GM12878 (cell line): ENCODE measurements at regions not wholly inside any gene's neighbourhood (a gene's known extent, or its start where the extent isn't known, plus 50 kb on each side); places are given as distances from the start of the nearest gene placed in this dataset.

Experiments
- ATAC-seq: fragments of 200-7000 bp; cut with Tn5 transposase; 3 replicates; pipeline ENCODE4 v1.9.1; 2020; ENCODE audit warnings: mild to moderate bottlenecking, moderate library complexity
- BruUV-seq: library from RNA; stranded (reverse); fragments of 400-500 nt; replicated peaks from 2 replicates; lab custom pipeline; 2021; lab: Mats Ljungman, UMichigan
- CTCF ChIA-PET: fragments of 300-600 bp; sonication (Branson Sonifier 250); formaldehyde crosslinking; extraction: SDS; loops from one replicate; lab custom pipeline; 2021; ENCODE audit warnings: inconsistent platforms; lab: Yijun Ruan, JAX
- POLR2A ChIA-PET: fragments of 350-600 bp; formaldehyde crosslinking; extraction: SDS; loops from one replicate; lab custom pipeline; 2021; ENCODE audit warnings: inconsistent platforms; lab: Charles Lee
- RAD21 ChIA-PET: fragments of 300-600 bp; sonication (Branson Sonifier 250); formaldehyde crosslinking; loops from one replicate; lab custom pipeline; 2023; ENCODE audit warnings: antibody characterized with exemption; ENCODE audit not compliant: unreplicated experiment; lab: Charles Lee
- SMC1A ChIA-PET: fragments of 300-600 bp; sonication (Branson Sonifier 250); formaldehyde crosslinking; loops from one replicate; lab custom pipeline; 2023; ENCODE audit not compliant: unreplicated experiment, uncharacterized antibody; lab: Charles Lee
- DNase-seq: peaks from one replicate; pipeline ENCODE4 v3.0.0-alpha.2; 2011; ENCODE audit warnings: low read depth, low spot score
- FAIRE-seq: peaks from 3 replicates; lab custom pipeline; 2011; peaks lifted over from hg19 to GRCh38; lab: Jason Lieb, UNC
- H2AFZ ChIP-seq: 2 replicates; pipeline ENCODE4 v1.6.0; 2011; ENCODE audit warnings: low read depth, low read length, control low read depth; ENCODE audit not compliant: control insufficient read depth
- H3K27ac ChIP-seq: 2 replicates; pipeline ENCODE4 v1.5.1; 2011; ENCODE audit warnings: control low read depth; ENCODE audit not compliant: control insufficient read depth, insufficient read depth
- H3K27me3 ChIP-seq, 2 experiments: replicated peaks in 1 of 2; 2 replicates each; pipeline versions ENCODE4 v1.6.0 to v1.6.1; 2011; ENCODE audit warnings: low read length in 1 of 2; ENCODE audit not compliant: control insufficient read depth in 2 of 2, insufficient read depth in 2 of 2
- H3K36me3 ChIP-seq, 2 experiments: 2 replicates each; pipeline ENCODE4 v1.5.1; 2011; ENCODE audit warnings: low read length in 1 of 2; ENCODE audit not compliant: control insufficient read depth in 2 of 2, insufficient read depth in 2 of 2
- H3K4me1 ChIP-seq: 2 replicates; pipeline ENCODE4 v1.6.1; 2011; ENCODE audit warnings: mild to moderate bottlenecking, low read length, moderate library complexity, mixed read lengths; ENCODE audit not compliant: control insufficient read depth, insufficient read depth
- H3K4me2 ChIP-seq: 2 replicates; pipeline ENCODE4 v1.6.0; 2011; ENCODE audit warnings: control low read depth; ENCODE audit not compliant: control insufficient read depth, insufficient read depth
- H3K4me3 ChIP-seq: fragments of 200-600 bp; sonication (generic); 2 replicates; pipeline ENCODE4 v1.5.1; 2016
- H3K79me2 ChIP-seq: 2 replicates; pipeline ENCODE4 v1.6.0; 2011; ENCODE audit warnings: low read length; ENCODE audit not compliant: control insufficient read depth, insufficient read depth
- H3K9ac ChIP-seq: 2 replicates; pipeline ENCODE4 v1.8.0; 2011; ENCODE audit warnings: low read length, control low read depth, mixed read lengths; ENCODE audit not compliant: control insufficient read depth, insufficient read depth
- H3K9me3 ChIP-seq: replicated peaks from 3 replicates; pipeline ENCODE4 v1.5.1; 2011; ENCODE audit warnings: mild to moderate bottlenecking, low read length; ENCODE audit not compliant: control insufficient read depth, insufficient read depth
- H4K20me1 ChIP-seq: 2 replicates; pipeline ENCODE4 v1.6.0; 2011; ENCODE audit not compliant: control insufficient read depth, insufficient read depth
- BACH1 ChIP-seq: fragments of 450-650 bp; IDR thresholded peaks from 2 replicates; pipeline ENCODE4 v1.6.1; 2017; ENCODE audit warnings: mild to moderate bottlenecking, borderline replicate concordance
- CEBPB ChIP-seq, 2 experiments: fragments of 150-350 bp in 1 of 2; IDR thresholded peaks; 2 replicates each; pipeline ENCODE4 v1.6.1; 2012 to 2014; ENCODE audit warnings: low read depth in 2 of 2, low read length in 2 of 2, borderline replicate concordance in 1 of 2, inconsistent platforms in 1 of 2
- JUND ChIP-seq: IDR thresholded peaks from 2 replicates; pipeline ENCODE4 v1.6.1; 2012; ENCODE audit warnings: low read depth, mild to moderate bottlenecking, low read length, improper control_type of control experiment, moderate library complexity
- NFXL1 ChIP-seq: fragments of 450-650 bp; IDR thresholded peaks from 2 replicates; pipeline ENCODE4 v1.6.1; 2017; ENCODE audit warnings: antibody characterized with exemption, mild to moderate bottlenecking, borderline replicate concordance
- NFYA ChIP-seq: IDR thresholded peaks from 2 replicates; pipeline ENCODE4 v1.6.1; 2011; ENCODE audit warnings: low read depth, mild to moderate bottlenecking, low read length, improper control_type of control experiment, borderline replicate concordance
- POLR2A ChIP-seq: IDR thresholded peaks from 2 replicates; pipeline ENCODE4 v1.6.1; 2011; ENCODE audit warnings: low read depth, mild to moderate bottlenecking, low read length
- RELB ChIP-seq: fragments of 450-650 bp; IDR thresholded peaks from 2 replicates; pipeline ENCODE4 v1.6.1; 2017; ENCODE audit warnings: low read depth, mild to moderate bottlenecking, moderate library complexity
- SMC3 ChIP-seq: IDR thresholded peaks from 2 replicates; pipeline ENCODE4 v1.6.1; 2011; ENCODE audit warnings: low read length, improper control_type of control experiment, borderline replicate concordance
- SPI1 ChIP-seq: IDR thresholded peaks from 2 replicates; pipeline ENCODE4 v1.6.1; 2011; ENCODE audit warnings: low read depth, mild to moderate bottlenecking, low read length, moderate library complexity, borderline replicate concordance; ENCODE audit not compliant: insufficient read depth
- STAT3 ChIP-seq: IDR thresholded peaks from 2 replicates; pipeline ENCODE4 v1.6.1; 2011; ENCODE audit warnings: low read depth, low read length, improper control_type of control experiment
- TCF7 ChIP-seq: IDR thresholded peaks from 2 replicates; pipeline ENCODE4 v1.6.1; 2014; ENCODE audit warnings: antibody characterized with exemption, borderline replicate concordance
- ZNF622 ChIP-seq: fragments of 450-650 bp; IDR thresholded peaks from 2 replicates; pipeline ENCODE4 v1.6.1; 2017; ENCODE audit warnings: mild to moderate bottlenecking, inconsistent platforms
- WGBS: methylation state at CpG from one replicate; pipeline ENCODE4 v1.1.6; 2016; ENCODE audit warnings: low lambda C conversion rate; ENCODE audit not compliant: insufficient replicate concordance, insufficient coverage; ENCODE audit errors: missing lambda C conversion rate; 5-methylcytosine and 5-hydroxymethylcytosine counted together
- in situ Hi-C: fragments of 300-500 bp; cut with MboI; formaldehyde crosslinking; loops from 9 replicates; pipeline ENCODE4 v1.14.3; 2018; ENCODE audit warnings: mixed read lengths
- intact Hi-C: fragments of 100-400 bp; cut with micrococcal nuclease; formaldehyde crosslinking; loops from one replicate; pipeline ENCODE4 v1.14.2; 2022; ENCODE audit not compliant: unreplicated experiment

- SMC1A ChIA-PET: interaction anchor here (1.0 to 3.7 kb wide), 6 partner anchors 8 to 463 kb away, joined by 3 to 17 read pairs (median 3); no protein-coding TSS in a partner anchor
These were observed 384.9 kb upstream of the NOCT start for GRCh38 chr4:138630666-138631065.

GRCh38 chr4:138629669-138630068 lies 385.9 kb upstream of the NOCT start:
- ChIA-PET POLR2A (no interaction called here), SMC1A (interaction anchor here (3.7 kb wide), 1 partner anchor 12 kb away, joined by 17 read pairs; no protein-coding TSS in a partner anchor)
- BruUV-seq: no TSS peak
- no peak overlapping the region for H3K4me3 ChIP-seq
- no peak for FAIRE-seq
- no peak for ATAC-seq
- TF ChIP-seq SPI1 (no peak), STAT3 (no peak), BACH1 (no peak), NFXL1 (no peak), ZNF622 (no peak), CEBPB (IDR thresholded peaks at IDR 0.05; ENCODE audit: borderline replicate concordance in 1 of 2, low read depth in 2 of 2, low read length in 2 of 2) (no peak), SMC3 (no peak), TCF7 (no peak), JUND (no peak), RELB (no peak)
- TF ChIP-seq, all 136 proteins: peak for 0
- H3K9me3 ChIP-seq: no peaks in the 10 kb centered on the region
- ChIA-PET CTCF (interaction anchor here (2.2 kb wide), 1 partner anchor 19 kb away, joined by 5 read pairs; no protein-coding TSS in a partner anchor), RAD21 (interaction anchor here (0.6 kb wide), 1 partner anchor 40 kb away, joined by 3 read pairs; no protein-coding TSS in a partner anchor)
- H3K4me2 ChIP-seq: no peak overlapping the region
- no peak overlapping the region for H3K9ac ChIP-seq
- no peak for DNase-seq
- H3K4me1 ChIP-seq: no peaks in the 10 kb centered on the region
- H2AFZ ChIP-seq: no peak overlapping the region
- WGBS: 18% methylated on average over 2 of the region's 2 CpGs
- H3K27me3 ChIP-seq: peaks cover 0 to 4% of the 10 kb centered on the region in 2 experiments; a peak in 1 of 4 replicates
- intact Hi-C loops: no loop called here
- no peaks in the 10 kb centered on the region for H3K36me3 ChIP-seq
- no peaks in the 10 kb centered on the region for H3K79me2 ChIP-seq
- H3K27ac ChIP-seq: no peak overlapping the region
- H4K20me1 ChIP-seq: no peaks in the 10 kb centered on the region
- in situ Hi-C loops: no loop called here

More at GRCh38 chr4:138630666-138631065, 384.9 kb upstream of the NOCT start:
- no peak overlapping the region for H2AFZ ChIP-seq
- ATAC-seq (no peak), DNase-seq (no peak), FAIRE-seq (no peak)
- H3K27ac ChIP-seq: no peak overlapping the region
- no TSS peak for BruUV-seq
- TF ChIP-seq POLR2A: no peak
- no peak for TF ChIP-seq NFYA
- in situ Hi-C loops: no loop called here
- ChIA-PET POLR2A (no interaction called here), RAD21 (interaction anchor here (0.6 kb wide), 1 partner anchor 181 kb away, joined by 3 read pairs; no protein-coding TSS in a partner anchor), CTCF (interaction anchor here (1.4 kb wide), 1 partner anchor 22 kb away, joined by 4 read pairs; no protein-coding TSS in a partner anchor)
- H3K9ac ChIP-seq: no peak overlapping the region
- intact Hi-C loops: no loop called here
- no peak overlapping the region for H3K4me3 ChIP-seq
- no peaks in the 10 kb centered on the region for H3K79me2 ChIP-seq
- H3K4me1 ChIP-seq: no peaks in the 10 kb centered on the region
- H4K20me1 ChIP-seq: no peaks in the 10 kb centered on the region
- peaks cover 0 to 4% of the 10 kb centered on the region in 2 experiments; a peak in 1 of 4 replicates for H3K27me3 ChIP-seq
- H3K4me2 ChIP-seq: no peak overlapping the region
- H3K9me3 ChIP-seq: no peaks in the 10 kb centered on the region
- WGBS: 12% methylated on average over 3 of the region's 3 CpGs
- H3K36me3 ChIP-seq: no peaks in the 10 kb centered on the region
